HS-5 (cell line): ENCODE measurements at regions not wholly inside any gene's neighbourhood (a gene's known extent, or its start where the extent isn't known, plus 50 kb on each side); places are given as distances from the start of the nearest gene placed in this dataset.
"Not testable (repeated sequence)": the region's sequence is repeated elsewhere in the genome, so short reads cannot be mapped to it uniquely, and the experiment has no call there.

Source experiments
- DNase-seq: peaks from one replicate; pipeline ENCODE4 v3.0.0-alpha.2; 2012; ENCODE audit warnings: low read depth

DNA sequence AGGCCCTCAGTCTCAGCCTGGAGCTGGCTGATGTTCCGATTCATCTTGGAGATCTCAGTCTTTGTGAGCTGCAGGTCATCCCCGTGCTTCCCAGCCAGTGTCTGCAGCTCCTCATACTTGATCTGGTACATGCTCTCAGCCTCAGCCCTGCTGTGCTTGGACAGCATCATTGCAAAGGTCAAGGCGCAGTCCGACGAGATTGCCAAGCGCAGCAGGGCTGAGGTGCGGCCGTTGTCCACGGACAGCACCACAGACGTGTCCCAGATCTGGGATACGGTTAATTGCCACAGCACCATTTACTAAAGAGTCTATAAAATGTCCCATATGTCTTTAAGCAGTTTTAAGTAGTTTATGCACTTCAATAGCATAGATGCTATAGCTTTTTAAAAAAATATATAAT lies 965.7 kb downstream of the FSCB start:
- no peak for DNase-seq

- DNase-seq: no peak
Measured at GRCh38 chr14:43540948-43541347, 966.1 kb downstream of the FSCB start.

DNA sequence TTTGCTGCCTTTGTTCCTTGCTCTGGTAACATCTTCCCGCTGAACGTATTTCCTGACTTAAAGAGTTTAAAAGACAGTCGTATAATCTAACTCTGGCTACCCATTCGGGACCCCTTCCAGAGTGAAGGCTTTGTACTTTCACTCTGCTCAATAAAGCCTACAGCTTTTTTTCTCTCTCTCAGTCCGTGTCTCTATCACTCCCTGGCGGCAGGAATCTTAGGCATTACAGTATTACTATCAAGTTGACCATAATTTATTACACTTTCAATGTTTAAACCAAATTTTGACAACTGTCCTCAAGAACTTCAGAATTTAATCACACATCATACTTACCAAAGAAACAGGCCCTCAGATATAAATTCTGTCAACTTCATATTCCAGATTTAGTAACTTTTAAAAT lies 967.9 kb downstream of the FSCB start:
- peak; percentile 11 for DNase-seq

GRCh38 chr14:43535231-43535838 lies 971.7 kb downstream of the FSCB start:
- no peak for DNase-seq

- DNase-seq: no peak
Measured at GRCh38 chr14:43532825-43533416, 974.2 kb downstream of the FSCB start.

GRCh38 chr14:43528321-43528720 lies 978.8 kb downstream of the FSCB start:
- no peak for DNase-seq

DNA sequence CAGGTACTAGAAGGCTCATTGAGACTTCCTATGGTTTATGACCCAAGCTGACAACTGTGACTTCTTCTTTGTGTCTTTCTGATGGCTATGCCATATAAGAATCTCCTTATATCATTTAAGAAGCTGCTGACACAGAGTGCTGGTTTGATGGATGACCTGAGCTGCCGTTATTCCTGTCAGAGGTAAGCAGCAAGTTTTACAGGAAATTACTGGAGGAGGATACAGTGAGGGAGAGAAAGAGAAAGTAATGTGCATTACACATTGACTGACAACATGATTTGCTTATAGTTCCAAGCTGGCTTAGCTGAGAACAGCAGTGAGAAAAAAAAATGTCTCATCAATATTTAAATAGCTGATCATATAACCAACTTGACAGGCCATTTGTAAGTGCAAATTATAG lies 981.4 kb downstream of the FSCB start:
- DNase-seq: no peak

DNA sequence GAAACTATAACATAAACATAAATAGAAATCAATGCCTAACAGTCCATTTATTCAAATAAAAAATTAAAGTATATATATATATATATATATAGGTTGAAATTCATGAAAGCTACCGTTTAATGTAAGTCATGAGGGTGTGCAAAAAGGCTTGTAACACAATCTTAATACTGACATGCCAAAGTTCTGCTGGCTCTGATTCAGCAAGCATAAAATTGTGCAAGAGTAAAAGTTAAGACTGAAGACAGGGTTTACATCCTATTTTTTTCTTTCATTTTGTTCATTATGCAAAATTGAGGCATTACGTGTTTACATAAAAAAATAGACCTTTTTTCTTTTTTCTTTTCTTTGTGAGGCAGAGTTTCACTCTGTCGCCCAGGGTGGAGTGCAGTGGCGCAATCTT lies 984.2 kb downstream of the FSCB start:
- no peak for DNase-seq

GRCh38 chr14:43522191-43522590 lies 984.9 kb downstream of the FSCB start:
- no peak for DNase-seq

- no peak for DNase-seq
Measured at GRCh38 chr14:43503508-43503907, 1003.6 kb downstream of the FSCB start.

GRCh38 chr14:43492359-43492758 lies 1014.7 kb downstream of the FSCB start:
- not testable (repeated sequence) for DNase-seq

DNA sequence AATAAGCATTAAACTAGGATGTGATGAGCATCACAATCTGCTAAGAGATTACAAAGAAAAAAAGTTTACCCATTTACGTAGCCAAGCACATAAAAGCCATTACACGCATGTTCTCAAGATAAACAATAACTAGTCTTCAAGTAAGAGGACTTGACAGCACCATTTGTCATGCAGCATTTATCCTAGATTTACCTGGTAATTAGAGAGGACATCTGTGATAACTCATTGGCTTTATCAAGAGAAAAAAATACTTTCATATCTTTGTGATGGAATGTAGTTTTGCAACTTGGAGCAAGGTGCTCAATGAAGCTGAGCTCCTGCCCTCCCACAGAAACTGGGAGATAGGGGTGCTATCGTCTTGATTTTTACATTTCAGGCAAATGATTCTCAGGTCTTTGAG lies 1023.7 kb downstream of the FSCB start:
- no peak for DNase-seq

DNA sequence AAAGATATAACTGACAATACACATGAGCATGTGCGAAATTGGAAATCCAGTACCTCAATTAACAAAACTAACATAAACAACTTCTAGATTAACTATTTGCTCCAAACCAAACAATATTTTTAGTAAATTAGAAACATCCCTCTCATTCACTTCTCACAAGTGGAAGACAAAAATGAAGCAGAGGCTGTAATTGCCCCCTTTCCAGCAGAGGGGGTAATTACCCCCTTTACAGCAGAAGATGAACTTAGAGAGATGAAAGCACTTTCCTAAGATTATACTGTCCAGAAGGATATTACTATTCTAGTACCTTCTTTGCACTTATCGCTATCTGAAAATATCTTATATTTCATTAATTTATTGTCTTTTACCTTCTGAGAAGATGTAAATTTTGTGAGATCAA lies 1025.2 kb downstream of the FSCB start:
- DNase-seq: no peak

GRCh38 chr14:43480976-43481375 lies 1026.1 kb downstream of the FSCB start:
- no peak for DNase-seq

GRCh38 chr14:43479596-43480195 lies 1027.4 kb downstream of the FSCB start:
- DNase-seq: no peak

GRCh38 chr14:43476822-43477221 lies 1030.3 kb downstream of the FSCB start:
- no peak for DNase-seq

GRCh38 chr14:43475757-43476156 lies 1031.3 kb downstream of the FSCB start:
- DNase-seq: no peak

- DNase-seq: no peak
Measured at GRCh38 chr14:43471595-43471994, 1035.5 kb downstream of the FSCB start.

DNA sequence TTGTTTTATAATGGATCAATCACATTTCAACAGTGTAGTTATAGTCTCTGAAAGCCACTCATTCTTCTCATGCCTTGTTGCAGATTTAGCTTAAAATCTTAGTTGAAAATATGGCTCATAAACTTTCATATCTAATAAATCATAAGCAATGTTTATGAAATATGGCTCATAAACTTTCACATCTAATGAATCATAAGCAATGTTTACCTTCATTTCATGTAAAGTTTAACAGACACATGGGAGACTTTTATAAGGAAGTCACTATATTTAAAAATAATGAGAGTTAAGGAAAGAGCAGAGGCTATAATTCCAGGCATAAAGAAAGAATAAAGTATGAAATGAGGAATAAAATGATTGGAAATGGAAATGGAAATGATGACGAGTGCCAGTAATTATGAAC lies 1042.1 kb downstream of the FSCB start:
- DNase-seq: no peak

- DNase-seq: no peak
Measured at GRCh38 chr14:43449291-43449690, 1057.8 kb downstream of the FSCB start.

DNA sequence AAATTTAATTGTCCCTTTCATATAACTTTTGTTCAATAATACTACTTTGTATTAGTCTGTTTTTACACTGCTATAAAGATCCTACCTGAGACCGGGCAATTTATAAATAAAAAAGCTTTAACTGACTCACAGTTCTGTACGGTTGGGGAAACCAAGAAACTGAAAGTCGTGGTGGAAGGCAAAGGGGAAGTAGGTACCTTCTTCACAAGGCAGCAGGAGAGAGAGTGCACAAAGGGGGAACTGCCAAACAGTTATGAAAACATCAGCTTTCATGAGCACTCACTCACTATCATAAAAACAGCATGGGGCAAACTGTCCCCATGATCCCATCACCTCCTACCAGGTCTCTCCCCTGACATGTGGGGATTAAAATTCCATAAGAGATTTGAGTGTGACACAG lies 1069.0 kb downstream of the FSCB start:
- DNase-seq: no peak

GRCh38 chr14:43418324-43418723 lies 1088.8 kb downstream of the FSCB start:
- no peak for DNase-seq

- no peak for DNase-seq
Measured at GRCh38 chr14:43413084-43413483, 1094.0 kb downstream of the FSCB start.

DNA sequence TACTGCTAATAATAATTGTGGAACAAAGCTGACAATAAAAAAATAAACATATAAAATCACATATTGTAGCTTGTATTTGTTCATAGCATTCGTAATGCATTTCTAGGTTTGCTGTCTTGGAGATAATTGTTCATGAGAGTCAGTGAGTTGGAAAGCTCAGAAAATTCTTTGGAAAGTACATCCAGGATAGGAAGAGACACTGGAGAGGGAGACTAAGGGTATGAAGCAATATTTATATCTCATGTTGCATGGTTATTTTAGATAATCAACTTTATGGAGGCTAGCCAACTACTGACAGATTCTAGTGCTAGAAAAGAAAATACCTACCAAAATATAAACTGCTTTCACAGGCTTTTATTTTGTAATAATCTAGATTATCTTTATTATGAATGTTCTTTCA lies 1095.2 kb downstream of the FSCB start:
- no peak for DNase-seq
